DLD1 (cell line): ENCODE measurements at regions not wholly inside any gene's neighbourhood (a gene's known extent, or its start where the extent isn't known, plus 50 kb on each side); places are given as distances from the start of the nearest gene placed in this dataset.
"Not testable (repeated sequence)": the region's sequence is repeated elsewhere in the genome, so short reads cannot be mapped to it uniquely, and the experiment has no call there.

Experiments used
- in situ Hi-C: cut with HindIII; loops from 2 replicates; pipeline ENCODE4 v1.10.0; 2017; ENCODE audit warnings: low sequenced_read_pairs

- in situ Hi-C loops = no loop called here
These were observed 73.6 kb downstream of the CYLC2 start for GRCh38 chr9:103068753-103069152.

GRCh38 chr9:103078581-103078980, 83.4 kb downstream of the CYLC2 start:
- in situ Hi-C loops = no loop called here

- in situ Hi-C loops = no loop called here
These were observed 87.4 kb downstream of the CYLC2 start for GRCh38 chr9:103082494-103082893.

- in situ Hi-C loops = no loop called here
These were observed 94.2 kb downstream of the CYLC2 start for GRCh38 chr9:103089357-103089756.

- in situ Hi-C loops = no loop called here
These were observed 109.0 kb downstream of the CYLC2 start for GRCh38 chr9:103104101-103104500.

- in situ Hi-C loops = no loop called here
These were observed 121.1 kb downstream of the CYLC2 start for GRCh38 chr9:103116246-103116645.

GRCh38 chr9:103126494-103126893, 131.4 kb downstream of the CYLC2 start:
- in situ Hi-C loops = no loop called here

GRCh38 chr9:103139891-103140290, 144.8 kb downstream of the CYLC2 start:
- in situ Hi-C loops = no loop called here

- in situ Hi-C loops = no loop called here
These were observed 157.3 kb downstream of the CYLC2 start for GRCh38 chr9:103152473-103152872.

- in situ Hi-C loops = no loop called here
These were observed 172.4 kb downstream of the CYLC2 start for GRCh38 chr9:103167530-103167929.

GRCh38 chr9:103168254-103168653, 173.1 kb downstream of the CYLC2 start:
- in situ Hi-C loops = no loop called here

GRCh38 chr9:103169798-103170197, 174.7 kb downstream of the CYLC2 start:
- in situ Hi-C loops = no loop called here

GRCh38 chr9:103183701-103184171, 188.6 kb downstream of the CYLC2 start:
- in situ Hi-C loops = no loop called here

GRCh38 chr9:103186959-103187358, 191.8 kb downstream of the CYLC2 start:
- in situ Hi-C loops = no loop called here

- in situ Hi-C loops = no loop called here
These were observed 193.7 kb downstream of the CYLC2 start for GRCh38 chr9:103188781-103189350.

- in situ Hi-C loops = no loop called here
These were observed 198.9 kb downstream of the CYLC2 start for GRCh38 chr9:103193992-103194391.

GRCh38 chr9:103203172-103203571, 208.0 kb downstream of the CYLC2 start:
- in situ Hi-C loops = no loop called here

- in situ Hi-C loops = not testable (repeated sequence)
These were observed 210.9 kb downstream of the CYLC2 start for GRCh38 chr9:103205881-103206585.

- in situ Hi-C loops = no loop called here
These were observed 215.5 kb downstream of the CYLC2 start for GRCh38 chr9:103210607-103211006.

- in situ Hi-C loops = no loop called here
These were observed 220.1 kb downstream of the CYLC2 start for GRCh38 chr9:103215197-103215596.

GRCh38 chr9:103225702-103226646, 230.8 kb downstream of the CYLC2 start:
- in situ Hi-C loops = no loop called here

GRCh38 chr9:103226647-103227013, 231.5 kb downstream of the CYLC2 start:
- in situ Hi-C loops = no loop called here
